Astrocyte (in vitro differentiated cells and primary cell): ENCODE measurements at regions not wholly inside any gene's neighbourhood (a gene's known extent, or its start where the extent isn't known, plus 50 kb on each side); places are given as distances from the start of the nearest gene placed in this dataset.

Experiments used
- EZH2 ChIP-seq: IDR thresholded peaks from 2 replicates; pipeline ENCODE4 v1.6.1; 2012; ENCODE audit warnings: mild to moderate bottlenecking, low read length, inconsistent platforms; ENCODE audit not compliant: insufficient read depth
- TF ChIP-seq, protein P1 (sequence below): IDR thresholded peaks from 2 replicates; pipeline ENCODE4 v1.5.1; 2011; ENCODE audit warnings: low read depth, mild to moderate bottlenecking, inconsistent platforms, low read length, moderate library complexity; ENCODE audit not compliant: insufficient read depth

- TF ChIP-seq EZH2 = no peak
- TF ChIP-seq, protein P1, sequence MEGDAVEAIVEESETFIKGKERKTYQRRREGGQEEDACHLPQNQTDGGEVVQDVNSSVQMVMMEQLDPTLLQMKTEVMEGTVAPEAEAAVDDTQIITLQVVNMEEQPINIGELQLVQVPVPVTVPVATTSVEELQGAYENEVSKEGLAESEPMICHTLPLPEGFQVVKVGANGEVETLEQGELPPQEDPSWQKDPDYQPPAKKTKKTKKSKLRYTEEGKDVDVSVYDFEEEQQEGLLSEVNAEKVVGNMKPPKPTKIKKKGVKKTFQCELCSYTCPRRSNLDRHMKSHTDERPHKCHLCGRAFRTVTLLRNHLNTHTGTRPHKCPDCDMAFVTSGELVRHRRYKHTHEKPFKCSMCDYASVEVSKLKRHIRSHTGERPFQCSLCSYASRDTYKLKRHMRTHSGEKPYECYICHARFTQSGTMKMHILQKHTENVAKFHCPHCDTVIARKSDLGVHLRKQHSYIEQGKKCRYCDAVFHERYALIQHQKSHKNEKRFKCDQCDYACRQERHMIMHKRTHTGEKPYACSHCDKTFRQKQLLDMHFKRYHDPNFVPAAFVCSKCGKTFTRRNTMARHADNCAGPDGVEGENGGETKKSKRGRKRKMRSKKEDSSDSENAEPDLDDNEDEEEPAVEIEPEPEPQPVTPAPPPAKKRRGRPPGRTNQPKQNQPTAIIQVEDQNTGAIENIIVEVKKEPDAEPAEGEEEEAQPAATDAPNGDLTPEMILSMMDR = no peak
These were observed 58.7 kb upstream of the FNDC3B start for GRCh38 chr3:171980578-171981270.
